Prostate gland (tissue), 2 donors: ENCODE measurements at regions not wholly inside any gene's neighbourhood (a gene's known extent, or its start where the extent isn't known, plus 50 kb on each side); places are given as distances from the start of the nearest gene placed in this dataset.

ENCODE experiments used
- POLR2A ChIP-seq: fragments of 450-650 bp; IDR thresholded peaks from one replicate; pipeline ENCODE4 v1.6.1; 2016; ENCODE audit warnings: antibody characterized with exemption, mild to moderate bottlenecking
- TF ChIP-seq, protein P1 (sequence below), 4 experiments: fragments of 200-600 bp in 2 of 4; fragments of 450-650 bp in 2 of 4; sonication (generic) in 2 of 4; IDR thresholded peaks; 1 replicate in 3 of 4; 2 replicates in 1 of 4; pipeline ENCODE4 v1.5.1; 2016 to 2019; ENCODE audit warnings: antibody characterized with exemption in 4 of 4, mild to moderate bottlenecking in 2 of 4, moderate library complexity in 2 of 4

DNA sequence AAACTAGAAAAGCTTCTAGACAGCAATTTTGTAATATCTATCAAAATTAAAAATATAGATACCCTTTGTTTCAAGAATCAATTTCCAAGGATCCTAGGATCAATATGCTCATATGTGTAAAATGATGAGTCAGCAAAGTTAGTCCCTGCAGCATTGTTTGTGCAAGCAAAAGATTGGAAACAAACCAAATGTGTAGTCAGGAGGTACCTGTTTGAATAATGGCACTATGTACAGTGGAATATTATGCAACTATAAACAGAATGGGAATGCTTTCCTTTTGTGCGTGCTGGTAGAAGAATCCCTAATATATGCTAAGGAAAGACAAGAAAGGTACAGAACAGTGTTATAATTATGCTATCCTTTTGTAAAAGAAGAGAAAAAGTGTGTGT, 58.5 kb upstream of the PJA2 start:
- TF ChIP-seq POLR2A: no peak
- TF ChIP-seq, protein P1, sequence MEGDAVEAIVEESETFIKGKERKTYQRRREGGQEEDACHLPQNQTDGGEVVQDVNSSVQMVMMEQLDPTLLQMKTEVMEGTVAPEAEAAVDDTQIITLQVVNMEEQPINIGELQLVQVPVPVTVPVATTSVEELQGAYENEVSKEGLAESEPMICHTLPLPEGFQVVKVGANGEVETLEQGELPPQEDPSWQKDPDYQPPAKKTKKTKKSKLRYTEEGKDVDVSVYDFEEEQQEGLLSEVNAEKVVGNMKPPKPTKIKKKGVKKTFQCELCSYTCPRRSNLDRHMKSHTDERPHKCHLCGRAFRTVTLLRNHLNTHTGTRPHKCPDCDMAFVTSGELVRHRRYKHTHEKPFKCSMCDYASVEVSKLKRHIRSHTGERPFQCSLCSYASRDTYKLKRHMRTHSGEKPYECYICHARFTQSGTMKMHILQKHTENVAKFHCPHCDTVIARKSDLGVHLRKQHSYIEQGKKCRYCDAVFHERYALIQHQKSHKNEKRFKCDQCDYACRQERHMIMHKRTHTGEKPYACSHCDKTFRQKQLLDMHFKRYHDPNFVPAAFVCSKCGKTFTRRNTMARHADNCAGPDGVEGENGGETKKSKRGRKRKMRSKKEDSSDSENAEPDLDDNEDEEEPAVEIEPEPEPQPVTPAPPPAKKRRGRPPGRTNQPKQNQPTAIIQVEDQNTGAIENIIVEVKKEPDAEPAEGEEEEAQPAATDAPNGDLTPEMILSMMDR (IDR thresholded peaks at IDR 0.05): no peak
